IPS-18a (cell line): ENCODE measurements at regions not wholly inside any gene's neighbourhood (a gene's known extent, or its start where the extent isn't known, plus 50 kb on each side); places are given as distances from the start of the nearest gene placed in this dataset.

Source experiments
- H3K27ac ChIP-seq: one replicate; pipeline ENCODE4 v1.5.1; 2013; ENCODE audit warnings: low read length
- H3K27me3 ChIP-seq: one replicate; pipeline ENCODE4 v1.6.1; 2013; ENCODE audit warnings: mild to moderate bottlenecking, low read length; ENCODE audit not compliant: control insufficient read depth, insufficient read depth
- H3K36me3 ChIP-seq: one replicate; pipeline ENCODE4 v1.6.1; 2013; ENCODE audit warnings: low read depth, low read length; ENCODE audit not compliant: control insufficient read depth
- H3K4me1 ChIP-seq: one replicate; pipeline ENCODE4 v1.6.1; 2013; ENCODE audit warnings: low read depth, low read length; ENCODE audit not compliant: control insufficient read depth
- H3K4me3 ChIP-seq: one replicate; pipeline ENCODE4 v1.5.1; 2013; ENCODE audit warnings: low read length
- H3K9ac ChIP-seq: one replicate; pipeline ENCODE4 v1.6.1; 2013; ENCODE audit warnings: mild to moderate bottlenecking, low read length, moderate library complexity
- H3K9me3 ChIP-seq: one replicate; pipeline ENCODE4 v1.6.1; 2013; ENCODE audit warnings: low read depth, low read length; ENCODE audit not compliant: control insufficient read depth

GRCh38 chr2:221705185-221705877 lies 133.2 kb upstream of the EPHA4 start:
- Histone ChIP-seq H3K9me3 (no peaks in the 10 kb centered on the region), H3K27me3 (no peaks in the 10 kb centered on the region), H3K9ac (no peak overlapping the region), H3K36me3 (no peaks in the 10 kb centered on the region), H3K4me1 (peaks cover 44% of the 10 kb centered on the region), H3K27ac (no peak overlapping the region), H3K4me3 (no peak overlapping the region)

GRCh38 chr2:221704442-221704841 lies 132.3 kb upstream of the EPHA4 start:
- peaks cover 37% of the 10 kb centered on the region for H3K4me1 ChIP-seq
- no peaks in the 10 kb centered on the region for H3K27me3 ChIP-seq
- H3K4me3 ChIP-seq: no peak overlapping the region
- H3K9ac ChIP-seq: no peak overlapping the region
- H3K36me3 ChIP-seq: no peaks in the 10 kb centered on the region
- H3K27ac ChIP-seq: no peak overlapping the region
- no peaks in the 10 kb centered on the region for H3K9me3 ChIP-seq

GRCh38 chr2:221693365-221693764 lies 121.3 kb upstream of the EPHA4 start:
- no peaks in the 10 kb centered on the region for H3K27me3 ChIP-seq
- H3K9me3 ChIP-seq: no peaks in the 10 kb centered on the region
- no peak overlapping the region for H3K27ac ChIP-seq
- H3K4me3 ChIP-seq: no peak overlapping the region
- H3K36me3 ChIP-seq: no peaks in the 10 kb centered on the region
- no peaks in the 10 kb centered on the region for H3K4me1 ChIP-seq
- no peak overlapping the region for H3K9ac ChIP-seq

DNA sequence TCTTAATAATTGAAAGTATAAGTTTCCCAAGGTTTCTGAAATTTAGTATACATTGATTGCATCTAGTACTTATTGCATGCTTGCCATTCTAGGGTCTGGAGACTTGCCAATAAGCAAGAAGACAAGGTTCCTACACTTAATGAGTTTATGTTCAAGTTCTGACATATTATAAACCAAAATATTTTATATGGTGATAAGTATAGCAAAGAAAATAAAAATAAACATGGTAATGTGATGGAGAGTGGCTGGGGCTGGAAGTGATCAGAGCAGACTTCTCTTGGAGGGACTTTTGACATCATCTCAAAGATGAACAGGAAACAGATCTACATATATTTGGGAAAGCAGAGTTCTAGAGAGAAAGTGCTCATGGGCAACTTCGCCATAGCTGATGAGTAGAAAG lies 119.5 kb upstream of the EPHA4 start:
- Histone ChIP-seq H3K27me3 (no peaks in the 10 kb centered on the region), H3K36me3 (no peaks in the 10 kb centered on the region), H3K27ac (no peak overlapping the region), H3K4me3 (no peak overlapping the region), H3K9me3 (no peaks in the 10 kb centered on the region), H3K9ac (no peak overlapping the region), H3K4me1 (no peaks in the 10 kb centered on the region)

DNA sequence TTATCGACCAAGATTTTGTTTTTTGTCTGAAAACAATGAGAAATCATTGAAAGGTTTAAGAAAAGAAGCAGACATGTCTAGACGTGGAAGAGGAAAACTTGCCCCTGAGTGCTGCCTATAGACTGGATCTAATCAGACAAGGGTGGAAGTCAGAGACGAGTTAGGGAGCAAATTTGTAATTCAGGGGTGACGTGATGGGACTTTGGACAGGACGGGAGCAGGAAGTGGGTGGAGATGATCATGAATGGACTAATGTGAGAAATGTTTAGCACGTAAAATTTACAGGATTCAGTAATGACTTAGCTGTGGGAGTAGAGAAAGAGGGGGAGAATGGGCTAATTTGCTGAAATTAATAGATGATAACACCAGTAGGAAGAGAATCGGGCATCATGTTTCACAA lies 117.0 kb upstream of the EPHA4 start:
- no peak overlapping the region for H3K9ac ChIP-seq
- no peaks in the 10 kb centered on the region for H3K4me1 ChIP-seq
- H3K4me3 ChIP-seq: no peak overlapping the region
- no peak overlapping the region for H3K27ac ChIP-seq
- no peaks in the 10 kb centered on the region for H3K27me3 ChIP-seq
- H3K9me3 ChIP-seq: no peaks in the 10 kb centered on the region
- H3K36me3 ChIP-seq: no peaks in the 10 kb centered on the region

GRCh38 chr2:221680548-221680947 lies 108.4 kb upstream of the EPHA4 start:
- Histone ChIP-seq H3K36me3 (no peaks in the 10 kb centered on the region), H3K4me1 (peaks cover 22% of the 10 kb centered on the region), H3K9ac (no peak overlapping the region), H3K27me3 (no peaks in the 10 kb centered on the region), H3K4me3 (no peak overlapping the region), H3K9me3 (no peaks in the 10 kb centered on the region), H3K27ac (no peak overlapping the region)

DNA sequence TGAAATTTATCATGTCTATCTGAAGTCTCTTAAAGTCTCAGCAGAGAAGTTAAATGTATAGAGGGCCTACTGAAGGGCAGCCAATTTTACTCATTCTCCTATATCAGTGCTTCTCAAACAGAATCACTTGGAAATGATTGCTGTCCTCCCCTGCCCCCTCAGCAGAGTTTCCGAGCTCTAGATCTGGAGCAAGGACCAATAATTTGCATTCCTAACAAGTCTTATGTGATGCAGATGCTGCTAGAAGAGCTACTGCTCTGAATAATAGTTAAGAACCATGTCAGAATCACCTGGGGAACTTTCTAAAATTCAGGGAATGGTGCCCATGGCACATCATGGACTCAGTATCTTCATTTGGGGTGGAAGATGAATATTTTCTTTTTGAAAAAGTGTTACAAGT lies 105.6 kb upstream of the EPHA4 start:
- H3K27me3 ChIP-seq: no peaks in the 10 kb centered on the region
- H3K36me3 ChIP-seq: no peaks in the 10 kb centered on the region
- H3K27ac ChIP-seq: no peak overlapping the region
- peaks cover 26% of the 10 kb centered on the region for H3K4me1 ChIP-seq
- H3K9ac ChIP-seq: no peak overlapping the region
- H3K4me3 ChIP-seq: no peak overlapping the region
- H3K9me3 ChIP-seq: no peaks in the 10 kb centered on the region

DNA sequence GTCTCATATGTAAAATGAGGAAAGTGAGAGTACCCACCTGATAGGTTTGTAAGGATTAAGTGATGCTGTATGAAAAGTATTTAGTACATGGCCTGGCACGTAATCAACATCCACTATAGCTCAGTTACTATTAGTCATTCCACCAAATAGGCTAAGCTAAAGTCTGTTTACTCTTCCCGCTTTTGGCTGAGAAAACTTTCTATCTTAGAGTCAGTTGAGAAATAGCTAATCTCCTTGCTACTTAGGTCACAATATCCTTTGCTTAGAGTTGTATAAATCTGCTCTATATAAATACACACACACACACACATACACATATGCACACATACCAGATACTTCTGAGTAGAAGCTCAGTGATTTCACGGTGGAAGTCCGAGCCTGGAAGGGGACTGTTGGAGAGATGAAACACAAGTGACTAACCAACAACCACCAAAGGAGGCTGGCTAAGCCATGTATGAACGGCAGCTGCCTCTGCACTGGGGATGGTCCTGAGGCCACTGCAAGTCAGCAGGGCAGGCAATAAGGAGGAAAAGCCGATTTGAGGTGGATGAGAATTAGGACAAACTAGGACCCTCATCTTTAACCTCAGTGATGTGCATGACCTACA lies 104.6 kb upstream of the EPHA4 start:
- no peak overlapping the region for H3K4me3 ChIP-seq
- H3K27ac ChIP-seq: no peak overlapping the region
- no peaks in the 10 kb centered on the region for H3K36me3 ChIP-seq
- H3K27me3 ChIP-seq: no peaks in the 10 kb centered on the region
- no peak overlapping the region for H3K9ac ChIP-seq
- H3K9me3 ChIP-seq: no peaks in the 10 kb centered on the region
- H3K4me1 ChIP-seq: peaks cover 26% of the 10 kb centered on the region

DNA sequence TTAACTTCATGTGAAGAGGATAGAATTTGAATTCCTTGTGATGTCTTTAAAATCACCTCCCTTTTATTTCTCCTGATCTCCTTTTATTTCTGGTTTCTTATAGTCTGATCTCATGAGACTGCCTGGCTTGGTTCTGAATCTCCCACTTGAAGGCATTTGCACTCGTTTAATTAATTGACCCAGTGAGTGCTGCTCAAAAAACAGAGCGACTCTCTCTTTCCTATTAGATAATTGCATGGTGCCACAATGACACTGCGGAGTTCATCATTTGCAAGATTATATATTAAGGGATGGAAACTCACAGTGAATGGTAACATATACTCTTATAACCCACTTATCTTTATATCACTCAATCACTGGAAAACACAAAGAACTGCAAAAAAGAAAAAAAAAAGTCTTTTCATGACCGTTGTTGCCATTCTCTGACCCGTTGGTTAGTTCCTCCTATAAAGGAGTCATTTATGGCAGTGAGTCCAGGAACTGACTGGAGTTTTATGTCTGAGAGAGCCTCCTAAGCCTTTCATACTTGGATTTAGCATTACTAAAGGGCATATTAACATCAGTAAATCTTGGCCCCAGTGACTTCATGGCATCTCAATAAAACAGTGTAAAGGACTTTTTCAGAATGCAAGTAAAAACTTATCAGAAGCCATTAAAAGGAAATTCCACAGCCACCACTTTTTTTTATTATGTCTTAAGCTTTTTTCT lies 103.3 kb upstream of the EPHA4 start:
- Histone ChIP-seq H3K36me3 (no peaks in the 10 kb centered on the region), H3K27ac (no peak overlapping the region), H3K4me1 (peaks cover 19% of the 10 kb centered on the region), H3K4me3 (no peak overlapping the region), H3K9me3 (no peaks in the 10 kb centered on the region), H3K27me3 (no peaks in the 10 kb centered on the region), H3K9ac (no peak overlapping the region)

GRCh38 chr2:221674446-221674845 lies 102.3 kb upstream of the EPHA4 start:
- no peak overlapping the region for H3K4me3 ChIP-seq
- peaks cover 12% of the 10 kb centered on the region for H3K4me1 ChIP-seq
- no peak overlapping the region for H3K27ac ChIP-seq
- H3K9me3 ChIP-seq: no peaks in the 10 kb centered on the region
- H3K36me3 ChIP-seq: no peaks in the 10 kb centered on the region
- no peaks in the 10 kb centered on the region for H3K27me3 ChIP-seq
- no peak overlapping the region for H3K9ac ChIP-seq

DNA sequence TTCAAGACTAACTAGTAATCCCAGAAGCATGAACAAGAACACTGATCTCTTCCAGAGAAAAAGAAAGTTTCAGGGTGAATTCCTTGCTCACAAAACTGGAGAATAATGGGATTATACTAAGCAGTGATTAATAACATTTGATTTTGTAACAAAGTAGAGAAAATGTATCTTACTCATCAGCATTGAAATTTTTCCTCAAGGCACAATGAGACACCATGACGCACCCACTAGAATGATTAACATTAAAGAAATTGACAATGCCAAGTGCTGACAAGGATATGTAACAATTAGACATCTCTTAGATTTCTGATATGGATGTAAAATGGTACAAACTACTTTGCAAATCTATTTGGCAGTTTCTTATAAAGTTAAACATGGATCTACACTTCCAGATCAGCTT lies 101.1 kb upstream of the EPHA4 start:
- H3K27me3 ChIP-seq: no peaks in the 10 kb centered on the region
- H3K4me1 ChIP-seq: peaks cover 12% of the 10 kb centered on the region
- H3K36me3 ChIP-seq: no peaks in the 10 kb centered on the region
- H3K9ac ChIP-seq: no peak overlapping the region
- no peak overlapping the region for H3K27ac ChIP-seq
- no peak overlapping the region for H3K4me3 ChIP-seq
- no peaks in the 10 kb centered on the region for H3K9me3 ChIP-seq

GRCh38 chr2:221671515-221671914 lies 99.4 kb upstream of the EPHA4 start:
- peaks cover 7% of the 10 kb centered on the region for H3K4me1 ChIP-seq
- no peak overlapping the region for H3K9ac ChIP-seq
- H3K9me3 ChIP-seq: no peaks in the 10 kb centered on the region
- no peak overlapping the region for H3K27ac ChIP-seq
- H3K27me3 ChIP-seq: no peaks in the 10 kb centered on the region
- H3K4me3 ChIP-seq: no peak overlapping the region
- no peaks in the 10 kb centered on the region for H3K36me3 ChIP-seq
